ENCODE measurements at regions not wholly inside any gene's neighbourhood (a gene's known extent, or its start where the extent isn't known, plus 50 kb on each side); places are given as distances from the start of the nearest gene placed in this dataset.

DNA sequence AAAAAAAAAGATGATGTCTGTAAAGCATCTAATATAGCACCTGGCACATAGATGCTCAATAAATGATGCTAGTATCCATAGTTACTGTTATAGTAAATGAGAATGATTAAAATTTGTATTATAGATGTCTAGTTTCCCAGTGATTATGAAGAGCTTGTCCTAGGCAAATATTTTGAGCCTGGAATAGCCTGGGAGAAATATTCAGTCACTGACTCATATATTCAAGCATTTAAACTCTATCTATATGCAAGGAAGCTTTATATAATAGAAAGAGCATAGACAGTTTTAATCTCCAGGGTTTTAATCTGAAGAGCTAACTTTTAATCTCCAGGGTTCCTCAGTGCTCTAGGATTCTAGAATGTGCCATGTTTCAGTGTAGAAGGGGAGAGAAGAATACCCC is 91.5 kb upstream of the VASH1 start:
- no peak for DNase-seq

DNA sequence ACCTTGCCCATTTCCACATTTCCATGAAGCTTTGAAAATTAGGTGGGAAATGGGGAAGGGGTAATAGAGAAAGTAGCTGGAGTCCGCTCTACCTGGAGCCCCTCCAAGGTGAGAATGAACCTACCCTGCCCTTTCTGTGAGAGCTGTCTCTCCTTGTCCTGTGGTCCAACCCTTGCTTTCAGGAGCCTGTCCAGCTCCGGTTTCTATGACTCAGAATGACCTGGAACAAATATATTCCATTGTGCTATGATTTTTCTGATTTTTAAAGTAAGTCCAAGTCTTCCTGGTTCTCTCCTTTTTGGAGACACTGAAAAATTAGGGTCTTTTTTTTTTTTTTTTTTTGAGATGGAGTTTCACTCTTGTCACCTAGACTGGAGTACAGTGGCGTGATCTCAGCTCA is 89.1 kb upstream of the VASH1 start:
- no peak for DNase-seq

DNA sequence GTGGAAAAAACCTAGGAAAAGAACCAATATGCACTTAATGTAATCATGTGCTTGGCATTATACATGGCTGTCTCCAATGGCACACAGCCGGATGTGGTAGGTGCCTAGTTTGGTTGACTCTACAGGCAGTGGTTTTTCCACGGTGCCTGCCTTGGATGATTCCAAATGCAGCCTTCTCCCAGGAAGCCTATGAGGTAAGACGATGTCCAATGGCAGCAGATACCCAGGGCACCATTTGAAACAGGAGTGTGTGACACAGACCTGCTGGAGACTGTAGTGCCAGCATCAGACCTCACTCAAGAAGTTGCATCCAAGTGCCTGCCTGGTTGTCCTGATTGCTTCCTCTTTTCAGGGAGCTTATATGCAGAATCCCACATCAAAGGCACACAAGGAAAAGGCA is 88.0 kb upstream of the VASH1 start:
- no peak for DNase-seq

DNA sequence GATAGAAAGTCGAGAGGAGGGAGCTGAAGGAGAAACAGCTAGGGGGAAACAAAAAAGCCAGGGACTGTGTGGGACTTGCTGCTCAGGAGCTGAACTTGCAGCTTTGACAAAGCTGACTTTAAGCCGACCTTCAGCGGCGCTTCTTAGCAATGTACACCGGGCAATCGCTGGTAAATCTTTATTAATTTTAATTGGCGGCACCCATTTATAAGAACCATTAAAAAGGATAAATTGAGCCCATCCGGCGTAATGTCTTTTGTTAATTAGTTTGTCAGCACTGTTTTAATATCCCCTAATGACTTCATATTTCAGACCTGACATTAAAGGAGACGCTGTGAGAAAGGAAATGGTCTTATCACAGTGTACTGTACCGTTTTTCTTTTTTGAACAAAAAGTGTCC is 86.2 kb upstream of the VASH1 start:
- no peak for DNase-seq

DNA sequence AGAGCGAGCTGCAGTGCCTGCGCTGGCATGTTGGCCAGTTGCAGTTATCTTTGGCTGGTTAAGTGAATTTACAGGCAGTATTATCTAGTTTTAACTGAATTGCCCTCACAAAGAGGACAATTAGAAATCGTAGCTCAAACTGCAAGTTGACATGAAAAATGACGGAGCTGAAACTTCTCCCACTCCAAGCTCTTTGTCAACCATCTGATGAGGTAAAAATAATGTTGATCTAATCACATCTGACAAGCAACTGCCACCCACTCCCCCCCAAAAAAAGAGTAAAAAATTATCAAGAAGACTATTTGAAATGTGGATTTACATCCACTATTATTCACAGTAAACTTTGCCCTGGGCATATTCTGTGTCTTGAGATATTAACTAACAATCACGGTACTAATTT is 84.7 kb upstream of the VASH1 start:
- DNase-seq = no peak

DNA sequence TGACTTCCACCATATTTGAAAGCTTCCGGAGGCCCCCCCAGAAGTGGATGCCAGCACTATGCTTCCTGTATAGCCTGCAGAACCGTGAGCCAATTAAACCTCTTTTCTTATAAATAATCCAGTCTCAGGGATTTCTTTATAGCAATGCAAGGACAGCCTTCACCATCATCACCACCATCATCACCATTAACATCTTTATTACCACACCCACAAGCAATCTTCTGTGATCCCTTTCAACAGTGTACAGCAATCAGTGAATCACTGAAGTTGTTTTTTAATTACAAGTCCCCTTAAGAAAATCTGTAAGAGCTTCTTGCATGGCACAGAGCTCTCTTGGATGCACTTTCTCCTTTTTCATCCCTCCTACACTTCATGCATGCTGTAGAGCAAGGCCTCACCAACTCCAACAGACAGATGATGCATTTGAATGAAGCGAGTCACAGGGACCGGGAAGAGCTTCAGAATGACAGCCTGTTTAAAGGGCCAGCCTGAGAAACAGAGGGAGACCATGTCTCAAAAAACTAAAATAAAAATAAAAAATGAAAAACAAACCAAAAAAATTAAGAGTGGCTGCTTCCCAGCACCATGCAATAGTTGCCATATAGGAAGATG is 83.6 kb upstream of the VASH1 start:
- no peak for DNase-seq

DNA sequence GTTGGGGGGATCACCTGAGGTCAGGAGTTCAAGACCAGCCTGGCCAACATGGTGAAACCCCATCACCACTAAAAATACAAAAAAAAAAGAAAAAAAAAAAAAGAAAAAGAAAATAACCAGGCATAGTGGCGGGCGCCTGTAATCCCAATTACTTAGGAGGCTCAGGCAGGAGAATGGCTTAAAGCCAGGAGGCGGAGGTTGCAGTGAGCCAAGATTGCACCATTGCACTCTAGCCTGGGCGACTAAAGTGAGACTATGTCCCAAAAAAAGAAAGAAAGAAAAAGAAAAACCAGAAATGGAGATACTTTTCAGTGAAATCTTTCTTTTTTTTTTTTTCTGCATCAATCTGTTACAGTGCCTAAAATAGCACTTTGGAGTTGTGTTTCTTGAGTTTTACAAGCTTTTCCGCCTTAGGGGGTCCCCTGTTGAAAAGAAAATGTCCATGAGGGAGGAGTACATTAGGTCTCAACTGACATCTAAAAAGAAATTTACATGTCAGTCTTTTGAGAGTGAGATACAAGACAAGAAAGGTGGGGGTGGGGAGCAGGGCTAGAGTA is 82.9 kb upstream of the VASH1 start:
- no peak for DNase-seq

DNA sequence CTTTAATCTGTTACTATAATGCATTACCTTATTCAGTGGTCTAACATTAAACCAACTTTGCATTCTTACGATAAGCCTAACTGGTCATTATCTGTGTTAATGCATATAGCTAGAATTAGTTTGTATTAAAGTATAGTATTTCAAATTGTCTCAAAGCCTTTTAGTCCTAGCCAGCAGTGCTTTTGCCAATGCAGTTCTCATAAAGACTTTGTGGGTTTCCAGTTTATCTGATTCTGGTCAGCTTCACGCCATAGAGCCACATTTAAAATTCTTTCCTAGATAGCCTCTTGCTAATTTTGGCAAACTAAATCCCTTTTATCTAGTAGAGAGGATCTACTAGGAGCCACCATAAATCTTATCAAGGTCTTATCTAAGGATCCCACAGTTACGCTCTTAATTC is 78.9 kb upstream of the VASH1 start:
- no peak for DNase-seq

DNA sequence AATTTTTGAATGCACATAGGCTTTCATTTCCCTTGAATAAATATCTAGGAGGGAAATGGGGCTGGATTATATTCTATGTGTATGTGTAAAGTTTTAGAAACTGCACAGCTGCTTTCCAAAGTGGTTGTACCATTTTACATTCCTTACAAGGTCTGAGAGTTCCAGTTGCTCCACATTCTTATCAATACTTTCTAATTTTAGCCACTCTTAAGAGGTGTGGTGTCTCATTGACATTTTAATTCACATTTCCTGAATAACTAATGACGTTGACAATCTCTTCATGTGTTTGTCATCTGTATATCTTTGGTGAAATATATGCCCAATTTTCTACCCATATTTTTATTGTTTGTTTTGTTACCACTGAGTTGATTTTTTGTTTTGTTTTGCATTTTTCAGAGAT is 74.6 kb upstream of the VASH1 start:
- no peak for DNase-seq

DNA sequence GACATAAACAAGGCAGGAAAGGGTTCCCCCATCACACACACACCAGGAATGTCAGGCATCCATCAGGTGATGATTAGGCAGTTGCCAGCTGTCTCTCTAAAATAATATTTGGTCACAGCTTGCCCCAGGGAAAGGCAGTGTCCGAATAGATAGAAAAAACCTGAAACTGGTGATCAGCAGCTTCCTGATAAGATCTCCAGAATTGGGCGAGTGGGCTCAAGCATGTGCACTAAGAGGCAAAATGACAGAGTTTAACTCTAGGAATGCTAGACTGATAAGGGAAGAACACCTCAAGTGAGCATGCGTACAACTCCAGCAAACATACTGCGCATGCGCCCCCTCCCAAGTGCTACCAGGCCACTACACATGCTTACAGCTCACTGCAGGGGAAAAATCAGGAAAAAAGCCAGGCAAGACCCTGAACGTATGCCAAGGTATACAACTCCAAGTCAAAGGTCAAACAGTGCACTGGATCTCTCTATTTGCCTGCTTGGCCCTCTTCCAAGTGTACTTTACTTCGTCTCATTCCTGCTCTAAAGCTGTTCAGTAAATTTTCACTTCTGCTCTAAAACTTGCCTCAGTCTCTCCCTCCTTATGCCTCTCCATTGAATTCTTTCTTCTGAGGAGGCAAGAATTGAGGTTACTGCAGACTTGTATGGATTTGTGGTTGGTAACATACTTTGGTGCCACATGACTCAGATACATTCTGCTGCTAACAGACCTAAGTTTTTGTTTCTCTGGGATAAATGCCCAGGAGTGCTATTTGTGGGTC is 73.5 kb upstream of the VASH1 start:
- no peak for DNase-seq

DNA sequence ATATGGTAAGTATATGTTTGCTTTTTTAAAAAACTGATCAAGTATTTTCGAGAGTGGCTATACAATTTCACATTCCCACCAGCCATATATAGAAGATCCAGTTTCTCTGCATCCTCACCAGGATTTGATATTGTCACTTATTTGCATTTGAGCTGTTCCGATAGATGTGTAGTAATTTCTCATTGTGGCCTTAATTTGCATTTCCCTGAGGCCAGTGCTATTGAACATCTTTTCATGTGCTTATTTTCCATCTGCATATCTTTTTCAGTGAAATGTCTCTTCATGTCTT is 72.9 kb upstream of the VASH1 start:
- no peak for DNase-seq

DNA sequence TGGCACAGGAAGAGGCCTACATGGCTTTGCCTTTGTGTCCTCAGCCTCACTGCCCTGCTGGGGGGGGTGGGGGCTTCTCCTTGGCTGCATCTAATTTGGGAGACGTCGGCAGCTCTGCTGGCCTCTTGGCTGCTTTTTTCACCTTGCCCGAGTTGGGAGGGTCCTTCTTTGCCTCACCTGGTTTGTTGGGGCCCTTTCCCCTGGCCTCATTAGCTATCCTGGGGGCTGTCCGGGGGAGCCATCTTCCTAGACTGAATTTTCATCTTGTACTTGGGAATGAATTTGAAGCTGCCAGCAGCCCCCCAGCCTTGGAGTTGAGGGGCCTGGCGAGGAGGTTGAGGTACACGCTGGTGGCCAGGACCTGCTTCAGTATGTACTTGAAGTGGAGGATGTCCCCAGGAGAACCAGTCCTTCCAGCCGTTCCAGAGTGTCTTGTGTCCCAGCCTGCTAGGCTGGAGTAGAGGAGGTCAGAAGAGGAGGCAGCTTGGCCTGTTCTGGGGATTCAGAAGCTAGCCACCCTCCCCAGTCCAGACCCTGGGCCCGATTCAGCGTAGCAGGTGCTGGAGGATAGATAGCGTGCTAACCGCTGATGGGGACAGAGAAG is 70.7 kb upstream of the VASH1 start:
- DNase-seq = no peak

DNA sequence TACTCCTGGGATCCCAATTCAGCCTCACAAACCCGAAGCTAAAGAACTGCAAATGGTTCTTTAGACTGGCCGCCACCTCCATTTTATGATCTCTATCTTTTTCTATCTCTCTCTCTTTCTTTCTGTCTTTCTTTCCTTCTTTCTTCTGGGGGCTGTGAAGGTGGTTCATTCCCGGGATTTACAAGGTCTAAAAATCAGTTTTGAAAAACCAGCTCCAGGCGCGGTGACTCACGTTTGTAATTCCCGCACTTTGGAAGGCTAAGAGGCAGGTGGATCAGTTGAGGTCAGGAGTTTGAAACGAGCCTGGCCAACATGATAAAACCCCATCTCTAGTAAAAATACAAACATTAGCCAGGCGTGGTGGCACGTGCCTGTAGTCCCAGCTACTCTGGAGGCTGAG is 67.2 kb upstream of the VASH1 start:
- no peak for DNase-seq

DNA sequence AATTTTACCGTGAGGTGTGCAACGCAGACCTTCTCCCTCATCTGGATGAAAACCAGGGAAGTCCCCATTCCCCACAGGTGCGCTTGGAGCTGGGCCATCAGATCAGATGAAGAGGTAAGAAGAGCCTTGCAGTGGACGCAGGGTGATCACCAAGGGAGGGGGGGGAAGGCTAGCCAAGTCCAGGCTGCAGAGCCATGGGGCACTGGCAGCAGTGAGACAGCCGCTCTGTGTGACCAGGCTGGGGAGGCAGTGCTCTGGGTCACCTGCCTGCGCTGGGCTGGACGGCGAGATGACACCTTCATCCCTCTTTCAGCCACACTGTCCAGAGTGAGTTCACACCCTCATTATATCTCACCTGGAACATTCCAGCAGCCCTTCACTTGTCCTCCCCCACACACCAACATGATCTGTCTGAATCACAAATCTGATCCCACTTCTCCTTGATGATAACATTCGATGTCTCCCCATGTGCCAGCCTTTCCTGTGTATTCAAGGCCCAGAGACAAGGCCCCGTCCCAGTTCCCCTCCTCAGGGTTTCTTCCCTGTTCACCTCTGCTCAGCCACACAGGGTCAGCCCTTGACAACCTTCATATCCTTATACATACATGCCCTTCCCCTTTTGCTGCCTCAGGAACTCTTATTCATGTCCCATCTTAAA is 65.9 kb upstream of the VASH1 start:
- DNase-seq = no peak

DNA sequence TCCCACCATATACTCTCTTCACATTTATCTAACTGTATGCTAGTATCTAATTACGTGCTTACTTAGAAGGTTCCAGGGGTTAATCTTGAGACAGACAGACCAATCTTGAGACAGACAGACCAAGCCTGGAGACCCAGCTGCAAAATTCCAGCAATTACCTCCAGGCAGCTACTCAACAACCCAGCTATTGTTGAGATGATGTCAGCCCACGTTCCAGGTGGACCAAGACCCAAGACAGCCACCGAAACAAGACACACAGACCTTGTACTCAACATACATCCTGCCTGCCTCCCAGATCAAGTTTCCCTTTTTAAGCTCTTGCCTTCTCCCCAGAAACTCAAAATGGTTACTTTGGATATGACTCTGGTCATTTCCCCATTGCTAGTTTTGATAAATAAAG is 64.9 kb upstream of the VASH1 start:
- no peak for DNase-seq

DNA sequence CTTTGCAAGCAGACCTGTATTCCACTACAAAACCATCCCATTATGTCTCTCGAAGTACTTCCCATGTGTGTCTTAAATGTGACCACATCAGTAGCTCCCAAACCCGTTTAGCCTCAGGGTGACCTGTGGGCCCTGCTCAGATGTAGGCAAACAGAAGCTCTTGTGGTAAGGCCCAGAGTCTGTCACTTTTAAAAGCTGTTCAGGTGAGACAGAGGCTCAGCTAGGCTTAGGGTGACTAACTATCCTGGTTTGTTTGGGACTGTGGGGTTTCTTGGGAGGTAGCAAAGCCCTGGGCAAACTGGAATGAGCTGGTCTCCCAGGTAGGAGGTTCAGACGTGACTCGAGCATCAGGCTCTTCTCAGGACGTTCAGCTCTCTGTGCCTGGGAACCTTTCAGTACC is 64.5 kb upstream of the VASH1 start:
- no peak for DNase-seq

DNA sequence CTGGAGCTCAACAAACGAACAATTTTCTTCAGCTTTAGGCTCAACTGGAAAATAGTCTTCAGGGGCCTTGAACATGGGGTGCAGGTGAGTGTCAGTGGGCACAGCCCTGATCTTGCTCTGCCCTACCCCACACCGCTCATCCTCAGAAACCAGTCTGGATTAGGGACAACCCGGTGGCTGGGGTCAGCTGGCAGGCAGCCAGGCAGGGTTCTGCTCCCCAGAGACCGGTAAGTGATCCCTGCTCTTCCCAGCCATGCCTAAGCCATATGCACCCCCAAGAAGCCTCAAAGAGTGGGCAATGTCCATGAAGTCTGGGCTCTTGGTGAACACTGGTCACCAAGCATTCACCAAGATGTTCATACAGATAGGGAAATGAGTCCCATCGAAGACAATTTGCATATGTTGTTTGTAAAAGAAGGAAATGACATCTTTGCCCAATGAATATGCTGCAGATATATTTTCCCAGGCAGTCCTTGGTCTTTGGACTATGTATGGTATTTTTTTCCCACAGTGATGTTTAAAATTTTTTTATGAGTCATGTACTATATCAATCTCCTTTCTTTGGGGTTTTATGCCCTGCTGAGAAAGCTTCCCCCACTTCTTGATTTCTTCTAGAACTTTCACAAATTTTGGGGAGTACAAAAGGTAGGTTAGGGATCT is 63.9 kb upstream of the VASH1 start:
- DNase-seq = peak in 2 of 3 donors; percentile 25 to 64

DNA sequence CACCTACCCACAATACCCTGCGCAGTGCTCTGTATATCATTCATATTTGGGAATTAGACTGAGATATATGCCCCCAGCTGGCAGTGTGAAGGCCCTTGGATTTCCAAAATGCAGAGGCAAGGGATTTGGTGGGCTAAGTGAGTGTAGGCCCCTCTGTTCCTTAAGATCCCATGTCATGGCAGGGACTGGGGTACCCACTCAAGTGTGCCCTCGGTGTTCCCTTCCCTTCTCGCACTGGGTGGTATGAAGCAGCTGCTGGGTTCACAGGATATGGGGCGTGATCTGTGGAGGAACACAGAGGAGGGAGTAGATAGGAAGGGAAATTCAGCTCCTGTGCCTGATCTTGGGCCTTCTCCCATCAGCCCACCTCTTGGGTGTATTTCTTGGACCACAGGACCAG is 63.1 kb upstream of the VASH1 start:
- no peak for DNase-seq

DNA sequence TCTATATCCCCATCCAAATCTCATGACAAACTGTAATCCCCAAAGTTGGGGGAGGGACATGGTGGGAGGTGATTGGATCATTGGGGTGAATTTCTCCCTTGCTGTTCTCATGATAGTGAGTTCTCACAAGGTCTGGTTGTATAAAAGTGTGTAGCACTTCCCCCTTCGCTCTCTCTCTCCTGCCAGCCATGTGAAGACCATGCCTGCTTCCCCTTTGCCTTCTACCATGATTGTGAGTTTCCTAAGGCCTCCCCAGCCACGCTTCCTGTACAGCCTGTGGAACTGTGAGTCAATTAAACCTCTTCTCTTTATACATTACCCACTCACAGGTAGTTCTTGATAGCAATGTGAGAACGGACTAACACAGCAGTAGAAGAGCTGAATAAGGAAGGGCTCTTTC is 62.6 kb upstream of the VASH1 start:
- peak; percentile 39 to 50 (median 41) for DNase-seq

DNA sequence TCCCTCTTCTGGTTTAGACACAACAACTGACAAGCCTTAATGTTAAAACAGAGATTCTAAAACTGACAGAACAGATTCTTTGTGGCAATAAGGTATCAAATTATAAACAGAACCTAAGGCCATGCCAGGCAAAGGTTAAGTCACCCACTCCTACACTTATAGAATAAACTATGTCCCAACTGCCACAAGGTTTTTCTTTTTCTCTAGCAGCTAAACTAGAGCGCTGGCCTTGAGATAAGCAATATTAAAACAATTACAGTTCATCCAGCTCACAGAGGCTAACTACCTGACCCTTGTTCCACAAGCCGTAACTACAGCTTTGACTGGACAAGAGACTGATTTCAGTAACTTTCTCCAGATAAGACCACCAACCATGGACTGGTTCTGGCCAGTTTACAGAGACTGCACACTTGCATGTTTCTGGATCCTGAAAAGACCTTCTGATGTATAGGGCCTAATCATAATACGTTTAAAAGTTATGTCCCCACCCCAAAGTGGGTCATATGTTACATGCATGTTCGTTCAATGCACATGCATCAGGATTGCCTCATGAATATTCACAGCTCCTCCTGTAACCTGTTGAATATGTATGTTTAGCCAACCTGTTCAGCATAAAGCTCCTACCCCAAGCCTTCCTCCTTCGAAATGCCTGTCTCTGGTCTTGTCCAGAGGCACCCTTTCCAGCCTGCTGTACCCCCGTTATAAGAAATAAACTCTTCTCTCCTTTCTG is 61.9 kb upstream of the VASH1 start:
- DNase-seq = no peak

DNA sequence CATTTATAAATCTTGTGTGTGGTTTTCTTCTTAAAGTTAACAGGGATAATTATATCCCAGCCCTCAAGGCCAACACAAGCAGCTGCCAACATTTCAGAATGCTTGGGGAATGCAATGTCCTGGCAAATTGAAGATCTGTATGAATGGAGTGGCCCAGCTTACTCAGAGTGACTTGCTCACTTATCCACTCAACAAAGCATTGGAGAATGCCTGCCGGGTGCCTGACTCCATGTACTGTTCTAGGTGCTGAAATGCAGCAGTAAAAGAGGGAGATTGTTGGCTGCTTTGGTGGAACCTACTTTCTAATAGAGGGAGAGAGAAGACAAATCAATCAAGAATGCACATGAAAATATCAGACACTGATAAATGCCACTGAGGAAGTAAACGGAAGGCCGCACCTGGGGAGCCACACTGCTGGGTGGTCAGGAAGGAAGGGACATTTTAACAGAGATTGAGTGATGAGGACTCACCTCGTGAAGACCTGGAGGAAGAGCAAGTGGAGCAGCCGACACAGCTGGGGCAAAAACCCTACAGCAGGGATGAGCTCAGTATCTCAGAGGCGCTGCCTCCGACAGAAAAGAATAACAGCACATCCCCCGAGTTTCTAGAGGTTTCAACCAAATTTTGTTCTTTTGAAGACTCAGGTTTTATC is 61.2 kb upstream of the VASH1 start:
- no peak for DNase-seq

DNA sequence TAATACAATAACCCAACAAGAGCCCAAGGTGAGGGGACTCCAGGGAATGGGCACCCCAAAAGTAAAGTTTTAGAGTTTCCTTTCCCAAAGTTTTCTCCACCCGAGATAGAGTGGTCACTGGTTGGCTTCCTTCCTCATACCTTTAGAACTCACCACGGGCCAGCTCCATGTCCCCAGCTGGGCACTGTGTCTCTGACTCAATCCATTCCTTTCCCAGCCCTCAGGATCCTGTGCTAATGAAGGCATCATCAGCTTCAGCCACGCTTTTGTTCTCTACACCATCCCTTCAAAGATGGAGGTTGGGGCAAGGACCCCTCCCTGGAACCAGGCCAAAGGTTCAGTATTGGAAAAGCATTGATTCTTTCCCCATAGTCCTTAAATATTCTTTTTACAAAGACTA is 59.8 kb upstream of the VASH1 start:
- no peak for DNase-seq

Data from suppressor macrophage treated with lipopolysaccharide for 1 hour (primary cell).